ENCODE measurements at regions not wholly inside any gene's neighbourhood (a gene's known extent, or its start where the extent isn't known, plus 50 kb on each side); places are given as distances from the start of the nearest gene placed in this dataset.

- H3K4me1 ChIP-seq = no peaks in the 10 kb centered on the region
- intact Hi-C loops (cut with DNase I; ENCODE audit: low total_unique reads) = no loop called here
- TF ChIP-seq CTCF (IDR thresholded peaks at IDR 0.05) = no peak
- TF ChIP-seq POLR2AphosphoS5 (IDR thresholded peaks at IDR 0.05) = no peak
- no peak for TF ChIP-seq POLR2A (IDR thresholded peaks at IDR 0.05)
- TF ChIP-seq EP300 (IDR thresholded peaks at IDR 0.05) = no peak
- H3K9me3 ChIP-seq = no peaks in the 10 kb centered on the region
- H3K27me3 ChIP-seq = no peaks in the 10 kb centered on the region
- no peaks in the 10 kb centered on the region for H3K36me3 ChIP-seq
- no peak overlapping the region for H3K27ac ChIP-seq
- 75 to 91% (median 78%) methylated on average over 2 of the region's 2 CpGs for WGBS, 5 donors
- no peak for DNase-seq
- no peak overlapping the region for H3K4me3 ChIP-seq
Observed at GRCh38 chr4:37000281-37000680, 244.3 kb upstream of the NWD2 start.

- intact Hi-C loops (cut with DNase I; ENCODE audit: low total_unique reads) = no loop called here
- H3K9me3 ChIP-seq = no peaks in the 10 kb centered on the region
- no peak for TF ChIP-seq CTCF (IDR thresholded peaks at IDR 0.05)
- no peak for TF ChIP-seq POLR2A (IDR thresholded peaks at IDR 0.05)
- TF ChIP-seq EP300 (IDR thresholded peaks at IDR 0.05) = no peak
- TF ChIP-seq POLR2AphosphoS5 (IDR thresholded peaks at IDR 0.05) = no peak
- WGBS, 5 donors = 94 to 96% (median 95%) methylated on average over 29 to 30 of the region's 30 CpGs
- no peaks in the 10 kb centered on the region for H3K36me3 ChIP-seq
- no peaks in the 10 kb centered on the region for H3K4me1 ChIP-seq
- no peaks in the 10 kb centered on the region for H3K27me3 ChIP-seq
- no peak overlapping the region for H3K27ac ChIP-seq
- no peak overlapping the region for H3K4me3 ChIP-seq
- no peak for DNase-seq
Observed at GRCh38 chr4:37001688-37002436, 242.7 kb upstream of the NWD2 start.

GRCh38 chr4:37002625-37003024 is 241.9 kb upstream of the NWD2 start:
- TF ChIP-seq CTCF (IDR thresholded peaks at IDR 0.05) (no peak), EP300 (IDR thresholded peaks at IDR 0.05) (no peak), POLR2AphosphoS5 (IDR thresholded peaks at IDR 0.05) (no peak), POLR2A (IDR thresholded peaks at IDR 0.05) (no peak)

GRCh38 chr4:37008199-37008598 is 236.3 kb upstream of the NWD2 start:
- no peaks in the 10 kb centered on the region for H3K36me3 ChIP-seq
- WGBS, 5 donors = 10 to 32% (median 21%) methylated on average over 2 of the region's 2 CpGs
- peak in 1 of 3 donors; percentile 56 for TF ChIP-seq POLR2AphosphoS5 (IDR thresholded peaks at IDR 0.05)
- no peak for TF ChIP-seq POLR2A (IDR thresholded peaks at IDR 0.05)
- no peak for TF ChIP-seq CTCF (IDR thresholded peaks at IDR 0.05)
- no peak for TF ChIP-seq EP300 (IDR thresholded peaks at IDR 0.05)
- intact Hi-C loops (cut with DNase I; ENCODE audit: low total_unique reads) = no loop called here
- DNase-seq = peak; percentile 71 to 85
- no peaks in the 10 kb centered on the region for H3K27me3 ChIP-seq
- peaks cover 0 to 7% (median 0%) of the 10 kb centered on the region in 4 donors for H3K9me3 ChIP-seq
- peaks cover 0 to 10% (median 0%) of the 10 kb centered on the region in 4 donors for H3K4me1 ChIP-seq
- no peak overlapping the region for H3K4me3 ChIP-seq
- peak overlapping the region in 2 of 5 donors; percentile 27 to 32 for H3K27ac ChIP-seq

More at GRCh38 chr4:37002625-37003024, 241.9 kb upstream of the NWD2 start:
- Histone ChIP-seq H3K27me3 (no peaks in the 10 kb centered on the region), H3K27ac (no peak overlapping the region), H3K36me3 (no peaks in the 10 kb centered on the region), H3K9me3 (no peaks in the 10 kb centered on the region), H3K4me3 (no peak overlapping the region), H3K4me1 (no peaks in the 10 kb centered on the region)
- DNase-seq = no peak
- 54 to 67% (median 59%) methylated on average over 2 of the region's 2 CpGs for WGBS, 5 donors
- intact Hi-C loops (cut with DNase I; ENCODE audit: low total_unique reads) = no loop called here

All from stomach (tissue), 8 donors.